Cerebellar cortex (tissue), 1 donor: ENCODE measurements at regions not wholly inside any gene's neighbourhood (a gene's known extent, or its start where the extent isn't known, plus 50 kb on each side); places are given as distances from the start of the nearest gene placed in this dataset.

ENCODE experiments used
- DNase-seq: peaks from one replicate; pipeline ENCODE4 v3.0.0-alpha.2; 2015; ENCODE audit warnings: low spot score

DNA sequence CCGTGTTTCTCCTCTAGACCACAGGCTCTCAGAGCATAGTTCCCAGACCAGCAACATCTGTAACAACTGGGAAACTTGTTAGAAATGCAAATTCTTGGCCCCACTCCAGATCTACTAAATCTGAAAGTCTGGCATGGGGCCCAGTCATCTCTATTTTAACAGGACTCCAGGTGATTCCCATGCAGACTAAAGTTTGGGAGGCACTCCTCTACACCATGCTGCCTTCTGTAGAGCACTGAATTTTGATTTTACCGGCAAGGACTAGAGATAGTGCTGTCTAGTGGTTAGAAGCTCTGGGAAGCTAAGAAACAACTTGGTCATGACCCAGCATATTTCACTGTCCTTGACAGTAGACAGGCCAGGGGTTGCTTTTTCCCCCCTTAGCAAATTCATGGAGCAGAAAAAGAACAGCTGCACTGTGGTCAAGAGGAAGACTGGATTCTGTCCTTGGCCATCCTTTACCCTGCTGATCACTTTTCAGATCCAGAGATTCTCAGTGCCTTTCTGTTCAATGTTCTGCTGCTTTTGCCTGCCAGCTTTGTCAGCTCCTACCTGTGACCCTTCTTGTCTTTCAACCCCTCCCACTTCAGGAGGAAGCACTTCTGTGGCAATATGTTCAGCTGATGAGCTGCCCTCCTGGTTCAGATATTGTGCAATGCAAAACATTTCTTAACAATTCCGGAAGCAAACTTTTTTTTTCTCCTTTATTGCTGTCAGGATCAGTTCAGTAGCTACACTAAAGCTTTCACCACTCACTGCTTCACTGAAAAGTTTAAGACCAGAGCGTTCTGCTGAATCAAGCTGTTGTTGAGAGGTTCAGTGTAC, 133.8 kb upstream of the NUDT4 start:
- no peak for DNase-seq

DNA sequence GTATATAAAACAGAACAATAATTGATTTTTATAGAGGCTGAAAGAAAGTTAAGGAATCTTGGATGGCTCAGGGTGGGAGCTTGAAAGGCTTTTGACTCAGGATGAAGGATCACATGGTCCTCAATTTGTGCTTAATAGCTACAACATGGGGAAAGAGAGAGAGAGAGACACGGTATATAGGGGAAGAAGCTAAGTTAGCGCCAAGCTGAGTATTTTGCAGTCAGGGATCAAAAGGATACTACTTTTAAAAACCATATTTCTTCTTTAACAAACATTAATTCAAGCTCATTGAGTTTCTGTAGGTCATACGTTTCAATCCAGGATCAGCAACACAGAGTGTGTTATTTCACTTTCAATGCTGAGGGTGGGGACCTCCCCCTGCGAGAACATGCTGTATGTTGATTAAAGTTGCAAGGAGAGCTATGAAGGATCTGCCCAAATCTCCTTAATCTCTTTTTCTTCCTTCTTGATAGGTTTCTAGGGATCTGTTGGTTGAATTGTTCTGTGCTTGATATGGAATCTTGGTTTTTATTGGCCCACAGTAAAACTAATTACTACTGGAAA, 133.1 kb upstream of the NUDT4 start:
- no peak for DNase-seq

DNA sequence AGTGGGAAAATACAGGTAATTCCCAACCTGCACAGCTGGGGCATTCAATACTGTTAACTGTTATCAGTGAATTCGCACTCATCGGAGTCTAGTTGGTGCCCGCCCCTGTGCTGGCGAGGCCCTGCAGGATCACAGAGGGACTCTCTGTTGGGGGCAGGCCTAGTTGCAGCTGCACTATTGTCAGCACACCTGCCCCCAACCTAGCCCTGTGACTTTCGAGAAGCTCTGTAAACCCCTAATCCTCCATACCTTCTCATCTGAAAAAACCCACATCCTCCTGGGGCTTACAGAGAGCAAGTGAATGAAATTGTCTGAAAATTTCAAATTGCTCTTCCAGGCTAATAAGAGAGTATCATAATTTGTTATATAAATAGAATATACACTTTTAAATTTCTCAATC, 132.2 kb upstream of the NUDT4 start:
- DNase-seq, result no peak

DNA sequence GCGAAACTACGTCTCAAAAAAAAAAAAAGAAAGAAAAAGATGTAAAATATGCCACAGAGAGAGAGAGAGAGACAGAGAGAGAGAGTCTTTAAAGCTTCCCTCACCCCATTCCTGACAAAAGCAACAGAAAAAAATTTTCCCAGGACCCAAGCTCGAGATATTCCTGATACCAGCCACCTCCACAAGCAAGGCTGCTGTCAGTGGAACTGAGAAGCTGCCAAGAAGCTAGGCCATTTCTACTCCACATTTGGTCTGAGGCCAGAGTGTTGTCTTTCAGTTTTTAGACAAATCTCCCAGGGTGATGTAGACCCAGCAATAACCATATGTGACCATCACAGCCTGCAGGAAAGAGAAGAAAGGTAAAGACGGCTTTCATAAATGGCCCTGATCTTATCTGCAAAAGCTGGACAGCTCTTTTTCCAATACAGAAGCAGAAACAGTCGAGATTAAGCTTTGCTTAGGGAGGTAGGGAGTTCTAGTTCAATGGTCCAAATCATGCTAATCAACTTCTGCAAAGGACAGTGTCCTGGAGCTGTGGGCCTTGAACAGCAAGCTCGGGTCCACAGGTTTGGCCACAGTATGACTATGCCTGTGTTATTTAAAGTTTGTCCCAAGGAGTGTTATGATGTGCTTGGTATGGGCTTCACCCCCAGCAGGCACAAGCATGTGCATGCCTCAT, 130.3 kb upstream of the NUDT4 start:
- DNase-seq, result no peak

DNA sequence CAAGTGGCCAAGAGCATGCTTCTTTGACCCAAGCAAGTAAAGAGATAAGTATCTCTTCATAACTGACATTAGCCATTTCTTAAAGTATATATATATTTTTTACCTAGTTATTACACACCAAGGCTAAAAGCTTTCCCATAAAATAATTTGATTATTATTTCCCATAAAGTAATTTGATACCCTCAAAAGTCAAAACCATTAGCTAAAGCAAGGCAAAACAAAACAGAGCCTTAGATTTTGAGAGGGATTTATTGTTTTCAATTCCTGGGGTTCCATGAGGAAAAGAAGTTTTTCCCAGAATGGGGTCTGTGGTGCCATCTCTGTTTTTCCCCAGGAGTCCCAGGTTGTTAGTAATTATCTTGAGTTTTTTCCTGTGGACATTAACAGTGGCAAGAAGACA, 125.5 kb upstream of the NUDT4 start:
- DNase-seq, result no peak

DNA sequence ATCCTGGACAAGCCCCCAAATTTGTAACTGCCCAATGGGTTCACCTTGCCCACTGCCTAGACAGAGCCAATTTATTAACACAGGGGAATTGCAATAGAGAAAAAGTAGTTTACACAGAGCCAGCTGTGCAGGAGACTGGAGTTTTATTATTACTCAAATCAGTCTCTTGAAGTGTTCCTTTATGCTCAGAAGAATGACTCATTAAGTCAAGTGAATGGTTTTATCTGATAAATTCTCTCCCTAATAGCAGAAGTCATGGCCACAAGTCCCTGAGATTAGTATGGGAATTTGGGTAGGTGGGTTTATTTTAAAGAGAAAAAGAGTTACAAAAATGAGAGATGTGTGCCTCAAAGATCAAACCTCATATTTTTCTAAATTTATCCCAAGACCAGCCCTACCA, 122.8 kb upstream of the NUDT4 start:
- DNase-seq, result no peak

DNA sequence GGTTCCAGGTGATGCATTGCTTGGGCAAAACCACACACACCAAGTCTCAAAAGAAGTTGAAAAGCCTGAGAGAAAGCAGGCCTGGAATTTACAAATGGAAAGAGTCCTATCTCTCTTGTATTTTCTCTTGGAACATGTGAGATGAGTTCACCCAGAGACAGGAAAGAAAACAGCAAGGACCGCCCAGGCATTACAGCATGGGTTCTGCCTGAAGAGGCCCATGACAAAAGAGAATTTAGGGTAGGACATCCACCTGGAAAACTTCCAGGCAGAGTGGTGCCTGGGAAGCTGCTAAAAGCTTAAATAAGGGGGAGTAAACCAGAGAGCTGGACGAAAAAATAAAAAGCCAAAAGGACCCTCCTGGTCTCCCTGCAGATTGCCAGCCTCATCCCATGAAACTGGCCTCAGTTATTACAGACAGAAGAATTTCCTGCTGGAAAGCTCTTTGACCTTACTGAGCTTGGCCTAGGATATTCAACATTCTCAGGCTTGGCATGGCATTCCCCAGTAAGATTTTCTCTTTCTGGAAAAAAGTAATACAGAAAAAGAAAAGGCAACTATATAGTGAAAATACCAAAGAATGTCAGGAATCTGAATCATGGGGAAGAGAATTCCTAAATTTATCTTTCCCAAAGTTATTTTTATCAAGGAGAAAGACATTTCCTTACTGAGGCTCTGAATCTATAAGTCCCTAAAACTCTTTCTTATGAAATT, 121.3 kb upstream of the NUDT4 start:
- DNase-seq, result no peak

DNA sequence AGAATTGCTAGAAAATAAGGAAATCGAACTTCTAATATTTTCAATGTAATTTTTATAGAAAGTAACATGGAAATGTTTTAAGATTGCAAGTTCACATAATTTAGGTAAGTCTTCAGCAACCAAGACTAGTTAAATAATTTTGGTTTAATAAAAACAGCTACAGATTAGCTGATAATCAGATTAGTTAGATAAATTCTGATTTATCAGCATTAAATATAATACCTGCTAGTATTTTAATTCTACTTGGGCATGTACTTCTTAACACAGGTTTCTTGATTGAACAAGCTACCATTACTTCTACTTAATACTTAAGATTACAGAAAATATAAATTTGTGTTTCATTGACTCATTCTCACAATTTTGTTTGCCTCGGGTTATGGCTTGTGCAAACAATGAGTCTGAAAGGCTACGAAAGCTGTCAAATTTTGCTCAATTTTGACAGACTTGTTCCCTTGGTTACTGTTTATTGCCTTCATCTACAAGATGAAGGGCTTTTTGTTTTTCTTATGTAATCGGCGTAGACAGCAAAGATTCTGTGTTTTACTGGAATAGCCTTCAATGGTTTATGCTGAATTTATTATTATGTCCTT, 116.1 kb upstream of the NUDT4 start:
- DNase-seq, result no peak

DNA sequence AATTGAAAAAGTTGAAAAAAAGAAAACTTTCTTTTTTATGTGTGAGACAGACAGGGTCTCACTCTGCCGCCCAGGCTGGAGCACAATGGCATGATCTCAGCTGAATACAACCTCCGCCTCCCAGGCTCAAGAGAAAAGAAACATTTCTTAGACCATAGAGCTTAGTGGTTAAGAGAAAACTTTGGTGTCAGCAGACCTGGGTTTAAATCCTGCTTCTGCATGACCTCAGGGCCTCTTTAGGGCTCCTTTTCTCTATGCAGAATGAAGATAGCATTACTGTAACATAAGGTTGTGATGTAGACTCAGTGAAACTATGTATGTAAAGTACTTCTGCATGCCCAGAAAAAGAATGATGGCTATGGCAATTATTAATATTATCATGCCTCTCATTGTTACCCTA, 104.7 kb upstream of the NUDT4 start:
- DNase-seq, result no peak

DNA sequence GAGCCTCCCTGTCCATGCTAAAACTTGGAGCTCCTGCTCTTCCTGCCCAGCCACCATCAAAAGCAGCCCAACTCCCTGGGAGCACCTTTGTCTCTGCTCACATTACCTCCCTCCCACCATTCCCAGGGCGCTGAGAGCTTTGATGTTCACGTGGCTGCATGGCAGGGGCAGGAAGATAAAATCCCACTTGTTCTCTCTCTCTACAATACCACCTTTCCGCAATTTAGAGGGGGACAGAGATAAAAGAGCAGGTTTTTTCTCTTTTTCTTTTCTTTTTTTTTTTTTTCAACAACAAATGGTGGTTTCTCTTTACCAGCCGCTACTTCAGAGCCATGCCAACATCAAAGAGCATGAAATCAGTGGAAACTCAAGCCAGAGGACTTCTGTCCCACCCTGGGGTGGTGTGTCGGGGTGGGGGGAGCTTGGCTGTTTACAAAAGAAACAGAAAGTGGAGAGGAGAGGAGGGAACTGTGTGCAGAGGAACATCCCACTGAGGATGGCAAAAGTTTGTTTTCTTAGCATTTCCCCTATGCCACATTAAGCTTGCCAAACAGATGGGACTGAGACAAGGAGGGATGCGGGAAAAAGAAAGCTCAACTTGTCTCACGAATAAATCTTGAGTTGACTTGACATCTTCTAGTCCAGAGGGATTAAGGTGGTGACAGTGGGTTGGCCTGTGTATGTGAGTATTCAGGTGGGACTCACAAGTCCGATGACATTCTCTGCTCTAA, 103.7 kb upstream of the NUDT4 start:
- DNase-seq, result no peak

DNA sequence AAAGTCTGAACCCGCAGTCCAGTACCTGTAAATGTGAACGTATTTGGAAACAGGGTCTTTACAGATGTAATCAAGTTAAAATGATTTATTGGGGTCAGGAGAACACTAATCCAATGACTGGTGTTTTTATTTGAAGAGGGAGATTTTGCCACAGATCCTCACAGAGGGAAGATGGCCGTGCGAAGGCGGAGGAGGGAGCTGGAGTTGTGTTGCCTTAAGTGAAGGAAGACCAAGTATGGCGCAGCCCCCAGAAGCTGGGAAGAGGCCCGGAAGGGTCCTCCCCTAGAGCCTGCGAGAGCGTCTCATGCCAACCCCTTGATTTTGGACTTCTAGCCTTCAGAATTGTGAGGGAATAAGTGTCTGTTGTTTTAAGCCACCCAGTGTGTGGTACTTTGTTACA, 102.8 kb upstream of the NUDT4 start:
- DNase-seq, result no peak

DNA sequence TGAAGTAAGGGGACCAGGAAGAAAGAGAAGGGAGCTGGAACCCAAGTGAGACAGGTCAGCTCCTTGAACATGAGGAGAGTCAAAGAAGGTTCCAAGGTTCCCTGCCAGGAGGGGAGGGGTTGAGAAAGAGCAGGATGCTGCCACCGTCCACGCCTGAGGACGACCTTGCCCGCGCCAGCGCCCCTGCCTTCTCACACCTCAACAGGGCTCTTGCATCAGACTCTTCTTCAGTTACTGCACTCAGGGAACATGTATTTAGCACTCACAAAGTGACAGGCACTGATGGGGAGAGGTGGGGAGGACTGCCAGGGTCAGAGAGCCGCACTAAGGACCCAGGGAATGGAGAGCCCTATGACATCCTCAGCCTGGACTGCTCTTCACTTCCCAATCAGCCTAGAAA, 102.1 kb upstream of the NUDT4 start:
- no peak for DNase-seq

DNA sequence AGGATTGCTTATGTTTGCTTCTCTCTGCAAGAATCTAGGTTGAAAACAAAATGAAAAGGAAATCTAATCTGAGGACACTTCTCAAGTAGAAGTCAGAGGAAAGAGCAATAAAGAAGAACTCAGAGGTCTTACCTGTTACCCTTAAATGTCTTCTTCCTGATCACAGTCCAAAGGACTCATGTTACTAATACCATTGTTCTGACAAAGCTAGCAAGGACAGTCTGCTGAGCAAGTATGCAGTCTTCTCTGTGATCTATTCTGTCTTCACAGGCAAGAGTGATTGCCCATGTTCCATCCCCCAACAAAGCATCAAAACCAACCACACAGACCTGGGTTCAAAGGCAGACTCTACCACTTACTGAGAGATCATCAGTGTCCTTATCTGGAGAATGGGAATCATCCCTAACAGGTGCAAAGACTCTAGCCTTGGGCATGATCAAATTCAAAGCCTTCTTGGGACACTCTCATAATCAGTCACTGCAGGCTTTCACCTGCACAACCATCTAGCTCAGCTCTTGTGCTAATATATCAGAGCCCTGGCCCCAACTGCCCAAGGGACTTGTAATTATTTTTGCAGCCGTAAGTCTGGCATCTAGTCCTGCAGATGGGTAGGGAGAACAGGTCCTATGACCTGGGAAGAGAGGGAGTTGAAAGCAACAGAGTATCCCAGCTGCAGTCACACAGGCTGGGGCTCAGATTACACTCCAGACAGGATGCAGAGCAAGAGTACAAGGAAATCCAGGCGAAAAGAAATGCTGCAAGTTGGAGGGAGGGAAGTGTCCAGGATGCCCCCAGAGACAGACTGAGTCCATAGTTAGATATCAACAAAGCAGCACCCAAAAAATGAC, 97.9 kb upstream of the NUDT4 start:
- no peak for DNase-seq

DNA sequence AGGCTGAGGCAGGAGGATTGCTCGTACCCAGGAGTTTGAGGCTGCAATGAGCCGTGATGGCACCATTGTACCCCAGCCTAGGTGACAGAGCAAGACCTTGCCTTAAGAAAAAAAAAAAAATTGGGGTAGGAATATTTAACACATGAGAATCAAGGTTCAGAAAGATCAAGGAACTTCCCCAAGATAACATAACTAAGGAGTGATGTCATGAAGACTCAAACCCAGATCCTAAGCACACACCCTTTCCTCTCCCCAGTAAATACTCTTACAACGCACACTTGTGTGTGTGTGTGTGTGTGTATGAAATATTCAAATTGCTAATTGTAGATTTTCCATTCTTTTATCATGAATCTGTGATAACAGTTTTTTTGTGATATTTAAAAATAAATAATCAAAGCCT, 90.6 kb upstream of the NUDT4 start:
- DNase-seq, result no peak

DNA sequence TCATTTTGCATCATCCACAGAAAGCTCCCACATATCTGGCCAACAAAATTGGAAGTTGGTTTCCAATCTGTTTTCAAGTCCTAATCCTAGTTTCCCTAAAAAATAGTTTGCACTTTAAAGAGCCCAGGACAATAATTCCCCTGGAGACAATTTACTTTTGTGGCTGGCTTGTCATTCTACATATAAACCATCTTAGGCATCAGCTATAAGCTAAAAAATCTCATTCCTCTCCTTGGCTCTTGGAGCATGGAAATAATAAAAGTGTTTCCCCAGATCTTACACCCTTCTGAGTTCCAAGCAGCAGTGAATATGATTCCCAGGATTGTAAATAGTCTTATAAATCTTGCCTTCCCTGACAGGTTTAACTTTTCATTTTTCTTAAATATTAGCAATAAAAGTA, 89.1 kb upstream of the NUDT4 start:
- DNase-seq, result no peak

DNA sequence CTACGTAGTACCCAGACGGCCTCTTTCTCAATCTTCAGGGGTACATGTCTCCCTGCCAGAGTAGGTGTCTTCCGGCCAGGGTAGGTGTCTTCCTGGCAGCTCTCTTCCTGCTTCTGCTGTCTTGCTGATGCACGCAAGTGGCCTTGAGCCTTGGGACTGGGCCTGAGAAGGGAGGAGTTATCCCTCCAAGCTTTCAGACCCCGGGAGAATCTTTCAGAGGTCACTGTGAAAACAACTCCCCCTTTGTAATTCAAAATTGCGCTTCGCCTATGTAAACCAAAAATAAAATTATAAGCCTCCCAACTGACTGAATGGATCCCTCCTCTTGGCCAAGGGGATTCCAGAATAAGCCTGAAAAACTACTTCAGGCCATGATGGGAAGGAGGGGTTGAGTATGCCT, 87.3 kb upstream of the NUDT4 start:
- no peak for DNase-seq

DNA sequence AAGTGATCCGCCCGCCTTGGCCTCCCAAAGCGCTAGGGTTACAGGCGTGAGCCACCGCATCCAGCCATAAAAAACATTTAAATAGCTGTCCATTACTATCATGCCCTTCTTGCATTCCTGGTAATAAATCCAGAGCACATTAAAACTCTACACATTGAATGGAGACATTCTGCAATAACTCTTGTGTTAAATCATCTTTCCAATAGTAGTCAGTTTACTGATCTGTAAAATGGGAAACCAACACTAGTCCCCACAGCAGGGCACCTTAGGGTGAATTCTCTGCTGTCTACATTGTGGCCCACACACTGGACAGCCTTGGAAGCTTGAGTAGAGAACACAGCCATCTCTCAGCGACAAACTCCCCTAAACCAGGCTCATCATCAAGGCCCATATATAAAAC, 85.5 kb upstream of the NUDT4 start:
- no peak for DNase-seq

DNA sequence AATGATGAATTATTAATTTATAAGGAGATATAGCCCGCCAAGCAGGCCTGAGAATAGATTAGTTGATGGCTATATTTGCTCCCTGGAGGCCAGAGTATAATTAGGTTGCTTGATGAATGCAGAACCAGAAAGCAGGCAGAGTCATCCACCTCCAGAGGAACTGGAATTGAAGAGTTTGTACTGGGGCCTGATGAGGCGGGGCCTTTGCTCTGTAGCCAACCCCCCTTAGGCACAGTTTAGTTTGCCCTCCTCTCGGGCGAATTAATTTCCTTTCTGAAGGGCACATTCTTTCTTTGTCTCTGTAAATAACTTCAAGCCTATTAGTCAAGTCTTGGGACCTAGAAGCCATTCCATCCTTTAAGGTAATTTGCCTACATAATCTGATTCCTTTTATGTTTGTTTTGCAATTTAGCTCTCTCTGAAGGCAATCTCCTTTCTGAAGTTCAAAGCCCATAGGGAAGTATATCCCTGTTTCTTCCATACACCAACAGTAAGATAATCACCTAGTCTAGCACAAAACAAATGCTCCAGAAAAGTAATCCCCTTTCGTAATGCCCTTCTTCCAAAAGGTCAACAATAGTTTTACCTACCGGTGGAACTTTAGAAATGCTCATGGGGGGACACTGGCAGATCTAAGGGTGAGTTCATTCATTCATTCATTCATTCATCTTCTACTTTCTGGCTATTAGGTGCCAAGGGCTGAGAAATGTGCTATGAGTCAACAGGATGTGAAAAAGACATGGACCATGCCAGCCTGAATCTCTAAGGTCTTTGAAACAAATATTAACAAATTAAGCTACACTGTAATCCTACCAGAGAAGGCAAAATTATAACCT, 84.8 kb upstream of the NUDT4 start:
- DNase-seq, result no peak

DNA sequence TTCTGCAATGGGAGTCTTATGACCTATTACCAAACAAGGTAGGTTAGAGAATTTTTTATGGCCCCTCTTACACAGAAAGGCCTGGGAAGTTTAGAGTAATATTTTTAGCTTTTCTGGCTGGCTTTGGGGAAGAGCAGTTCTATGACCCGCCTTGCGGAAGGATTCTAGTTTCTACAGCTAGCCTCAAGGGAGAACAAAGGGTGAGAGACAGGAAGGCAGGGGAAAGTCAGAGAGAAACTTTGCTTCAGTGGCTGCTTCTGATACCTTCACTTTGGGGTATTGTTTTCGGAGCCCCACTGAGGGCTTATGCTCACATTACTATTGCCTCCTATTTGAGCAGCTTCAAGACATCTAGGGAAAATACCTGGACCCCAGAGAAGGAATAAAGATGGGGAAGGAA, 80.7 kb upstream of the NUDT4 start:
- DNase-seq, result no peak

DNA sequence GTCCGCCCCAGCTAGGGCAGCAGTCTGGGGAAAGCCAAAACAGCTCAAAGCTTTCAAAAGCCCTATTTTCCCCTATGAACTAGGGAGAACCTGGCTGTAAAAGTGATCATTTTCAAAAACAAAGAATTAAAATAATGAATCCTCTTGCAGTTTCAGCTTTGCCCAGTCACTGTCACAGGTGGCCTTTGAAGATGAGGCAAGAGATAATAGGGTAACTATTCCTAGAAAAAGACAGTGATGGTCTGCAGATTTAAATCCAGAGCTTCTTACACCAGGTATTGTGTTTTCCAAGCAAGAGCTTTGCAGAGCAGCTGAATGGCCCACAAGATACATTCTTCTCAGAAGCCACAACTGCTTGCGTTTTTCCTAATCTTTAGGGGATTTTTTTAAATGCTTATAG, 80.2 kb upstream of the NUDT4 start:
- DNase-seq, result no peak
